HUES6 (cell line): ENCODE measurements at regions not wholly inside any gene's neighbourhood (a gene's known extent, or its start where the extent isn't known, plus 50 kb on each side); places are given as distances from the start of the nearest gene placed in this dataset.

Experiments used
- H3K27ac ChIP-seq: 2 replicates; pipeline ENCODE4 v1.7.0; 2013; ENCODE audit warnings: low read depth, mild to moderate bottlenecking, low read length, inconsistent platforms
- H3K27me3 ChIP-seq: 2 replicates; pipeline ENCODE4 v1.6.1; 2013; ENCODE audit warnings: low read length; ENCODE audit not compliant: control insufficient read depth, insufficient read depth
- H3K36me3 ChIP-seq: 2 replicates; pipeline ENCODE4 v1.6.1; 2013; ENCODE audit warnings: low read length; ENCODE audit not compliant: control insufficient read depth, insufficient read depth
- H3K4me1 ChIP-seq: 2 replicates; pipeline ENCODE4 v1.6.1; 2013; ENCODE audit warnings: low read length; ENCODE audit not compliant: control insufficient read depth, insufficient read depth
- H3K4me3 ChIP-seq: 2 replicates; pipeline ENCODE4 v1.5.1; 2013; ENCODE audit warnings: low read depth, low read length
- H3K9ac ChIP-seq: one replicate; pipeline ENCODE4 v1.6.1; 2013; ENCODE audit warnings: mild to moderate bottlenecking, low read length
- H3K9me3 ChIP-seq: 2 replicates; pipeline ENCODE4 v1.6.1; 2013; ENCODE audit warnings: low read depth, low read length; ENCODE audit not compliant: control insufficient read depth, insufficient read depth

DNA sequence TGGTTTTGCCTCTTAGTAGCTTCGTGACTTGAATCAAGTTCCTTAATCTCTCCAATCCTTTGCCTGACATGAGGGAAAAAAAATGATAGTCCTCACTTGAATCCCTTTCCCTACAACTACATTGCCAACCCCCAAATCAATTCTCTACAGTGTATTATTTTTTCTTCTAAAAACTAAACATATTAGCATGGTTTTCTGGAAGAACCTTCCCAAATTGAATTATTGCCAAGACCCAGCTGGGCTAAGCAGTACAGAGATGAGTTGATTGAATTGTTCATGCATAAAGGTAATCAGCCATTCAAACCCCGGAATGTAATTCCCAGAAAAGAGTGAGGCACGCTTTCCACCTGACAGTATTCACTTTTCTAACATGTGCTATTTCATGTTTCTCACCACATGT is 155.6 kb upstream of the AGR3 start:
- Histone ChIP-seq H3K4me1 (peaks cover 4% of the 10 kb centered on the region; the same call in 1 of the 2 replicates), H3K27me3 (no peaks in the 10 kb centered on the region), H3K9ac (no peak overlapping the region), H3K9me3 (no peaks in the 10 kb centered on the region), H3K36me3 (no peaks in the 10 kb centered on the region), H3K4me3 (no peak overlapping the region), H3K27ac (no peak overlapping the region)

DNA sequence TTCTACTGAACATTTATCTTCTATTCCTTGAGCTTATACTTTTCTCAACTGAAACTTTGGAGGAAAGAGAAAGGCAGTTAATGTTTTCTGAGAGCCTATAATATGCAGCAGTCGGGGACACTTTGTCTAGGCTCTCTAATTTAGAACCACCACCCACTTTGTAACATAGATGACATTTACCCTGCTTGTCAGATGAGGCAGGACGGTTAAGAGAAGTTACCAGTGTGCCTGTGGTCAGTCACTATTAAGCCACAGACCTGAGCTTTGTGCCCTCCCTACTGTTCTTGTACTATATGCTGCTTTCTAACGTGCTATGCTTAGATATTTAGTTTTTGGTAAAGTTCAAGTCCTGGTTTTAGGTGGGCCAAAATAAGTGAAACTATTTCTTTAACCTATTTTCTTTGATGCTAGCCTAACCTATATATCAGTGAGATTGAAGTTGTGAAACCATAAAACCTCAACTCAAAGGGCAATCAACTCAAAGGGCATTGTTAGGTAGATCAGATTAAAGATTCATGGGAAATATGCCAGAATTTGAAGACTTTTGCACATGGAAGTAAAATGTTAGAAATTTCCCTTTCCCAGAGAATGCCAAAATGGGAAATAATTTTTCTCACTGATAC is 156.5 kb upstream of the AGR3 start:
- H3K27ac ChIP-seq = no peak overlapping the region
- H3K4me1 ChIP-seq = peaks cover 4% of the 10 kb centered on the region; the same call in 1 of the 2 replicates
- no peaks in the 10 kb centered on the region for H3K9me3 ChIP-seq
- no peaks in the 10 kb centered on the region for H3K36me3 ChIP-seq
- no peaks in the 10 kb centered on the region for H3K27me3 ChIP-seq
- no peak overlapping the region for H3K4me3 ChIP-seq
- no peak overlapping the region for H3K9ac ChIP-seq

DNA sequence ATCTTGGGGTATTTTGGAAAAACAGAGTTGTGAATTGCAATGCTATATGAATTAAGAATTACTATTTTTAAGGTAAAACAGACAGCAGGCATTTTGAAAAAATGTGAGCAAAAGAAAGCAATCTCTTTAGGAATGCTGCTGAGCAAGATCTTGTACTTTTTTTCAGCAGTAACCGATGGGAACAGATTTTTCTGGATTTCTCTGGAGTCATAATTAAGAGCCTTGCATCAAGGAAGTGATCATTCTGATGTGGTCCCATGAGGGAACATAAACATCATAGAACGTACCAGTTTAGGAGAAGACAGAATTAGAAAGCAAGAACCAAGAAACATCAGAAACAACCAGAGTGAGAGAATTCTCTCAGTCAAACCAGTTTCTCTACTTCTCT is 157.0 kb upstream of the AGR3 start:
- H3K4me3 ChIP-seq = no peak overlapping the region
- no peak overlapping the region for H3K27ac ChIP-seq
- H3K9ac ChIP-seq = no peak overlapping the region
- peaks cover 4% of the 10 kb centered on the region; the same call in 1 of the 2 replicates for H3K4me1 ChIP-seq
- no peaks in the 10 kb centered on the region for H3K9me3 ChIP-seq
- H3K36me3 ChIP-seq = no peaks in the 10 kb centered on the region
- no peaks in the 10 kb centered on the region for H3K27me3 ChIP-seq

DNA sequence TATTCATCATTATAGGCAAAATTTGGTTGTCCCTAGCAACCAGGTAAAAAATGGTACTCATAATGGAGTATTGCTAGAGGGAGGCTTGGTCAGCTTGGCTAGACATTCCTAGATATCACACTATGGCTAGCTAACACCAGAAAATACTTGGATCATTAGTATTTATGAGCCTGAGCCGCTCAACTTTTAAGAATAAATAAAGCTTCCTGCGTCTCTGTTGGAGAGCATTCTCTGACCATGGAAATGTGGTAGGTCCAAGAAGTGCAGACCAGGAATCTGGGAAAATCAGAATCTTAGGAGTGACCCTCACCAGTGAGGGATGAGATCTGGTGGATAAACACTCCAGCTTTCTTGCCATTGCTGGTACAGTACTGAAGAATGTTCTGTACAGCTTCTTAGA is 157.6 kb upstream of the AGR3 start:
- H3K36me3 ChIP-seq = no peaks in the 10 kb centered on the region
- H3K4me3 ChIP-seq = no peak overlapping the region
- no peak overlapping the region for H3K9ac ChIP-seq
- no peaks in the 10 kb centered on the region for H3K27me3 ChIP-seq
- H3K4me1 ChIP-seq = peaks cover 4% of the 10 kb centered on the region; the same call in 1 of the 2 replicates
- H3K27ac ChIP-seq = no peak overlapping the region
- no peaks in the 10 kb centered on the region for H3K9me3 ChIP-seq

DNA sequence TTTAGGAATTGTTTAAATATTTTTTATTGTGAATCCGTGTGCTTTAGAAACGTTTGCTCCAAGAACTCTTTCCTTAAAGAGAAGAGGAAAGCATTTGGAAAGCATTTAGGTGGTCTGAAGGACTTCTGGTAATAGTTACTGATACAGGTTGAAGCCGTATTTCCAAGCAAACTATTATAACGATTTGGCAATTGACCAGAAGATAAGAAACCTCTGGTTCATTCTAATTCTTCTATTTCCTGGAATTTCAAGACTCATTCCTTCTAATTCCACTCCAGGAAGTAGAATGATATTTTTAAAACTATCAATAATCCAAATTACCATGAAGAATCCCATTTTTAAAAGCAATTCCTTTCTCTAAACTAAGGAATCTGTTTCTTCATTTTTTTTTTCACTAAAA is 158.9 kb upstream of the AGR3 start:
- no peaks in the 10 kb centered on the region for H3K27me3 ChIP-seq
- H3K4me1 ChIP-seq = peaks cover 4% of the 10 kb centered on the region; the same call in 1 of the 2 replicates
- no peak overlapping the region for H3K27ac ChIP-seq
- no peak overlapping the region for H3K9ac ChIP-seq
- H3K4me3 ChIP-seq = no peak overlapping the region
- H3K9me3 ChIP-seq = no peaks in the 10 kb centered on the region
- no peaks in the 10 kb centered on the region for H3K36me3 ChIP-seq

- no peak overlapping the region for H3K4me3 ChIP-seq
- H3K4me1 ChIP-seq = peaks cover 4% of the 10 kb centered on the region; the same call in 1 of the 2 replicates
- no peak overlapping the region for H3K27ac ChIP-seq
- H3K9me3 ChIP-seq = no peaks in the 10 kb centered on the region
- H3K27me3 ChIP-seq = no peaks in the 10 kb centered on the region
- no peaks in the 10 kb centered on the region for H3K36me3 ChIP-seq
- no peak overlapping the region for H3K9ac ChIP-seq
Measured at GRCh38 chr7:17041324-17041723, 159.5 kb upstream of the AGR3 start.

DNA sequence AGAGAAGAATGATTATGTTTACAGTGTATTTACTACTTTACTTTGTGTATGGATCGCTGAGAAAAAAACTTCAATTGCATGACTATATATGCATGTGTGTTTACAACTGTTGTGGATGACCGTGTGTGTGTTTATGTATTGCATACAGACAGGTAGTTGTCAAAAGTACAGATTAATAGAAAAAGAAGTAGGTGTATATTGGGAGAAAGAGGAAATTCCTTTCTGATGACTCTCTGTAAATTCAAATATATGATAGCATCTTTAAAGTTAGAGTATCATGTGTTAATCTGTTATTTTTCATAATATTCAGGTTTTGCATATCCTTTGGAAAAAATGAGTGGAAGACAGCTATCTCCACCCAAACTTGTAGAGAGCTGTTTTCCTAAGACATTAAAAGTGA is 160.4 kb upstream of the AGR3 start:
- no peaks in the 10 kb centered on the region for H3K36me3 ChIP-seq
- H3K4me3 ChIP-seq = no peak overlapping the region
- H3K9ac ChIP-seq = no peak overlapping the region
- no peaks in the 10 kb centered on the region for H3K9me3 ChIP-seq
- no peaks in the 10 kb centered on the region for H3K27me3 ChIP-seq
- no peak overlapping the region for H3K27ac ChIP-seq
- peaks cover 4% of the 10 kb centered on the region; the same call in 1 of the 2 replicates for H3K4me1 ChIP-seq

DNA sequence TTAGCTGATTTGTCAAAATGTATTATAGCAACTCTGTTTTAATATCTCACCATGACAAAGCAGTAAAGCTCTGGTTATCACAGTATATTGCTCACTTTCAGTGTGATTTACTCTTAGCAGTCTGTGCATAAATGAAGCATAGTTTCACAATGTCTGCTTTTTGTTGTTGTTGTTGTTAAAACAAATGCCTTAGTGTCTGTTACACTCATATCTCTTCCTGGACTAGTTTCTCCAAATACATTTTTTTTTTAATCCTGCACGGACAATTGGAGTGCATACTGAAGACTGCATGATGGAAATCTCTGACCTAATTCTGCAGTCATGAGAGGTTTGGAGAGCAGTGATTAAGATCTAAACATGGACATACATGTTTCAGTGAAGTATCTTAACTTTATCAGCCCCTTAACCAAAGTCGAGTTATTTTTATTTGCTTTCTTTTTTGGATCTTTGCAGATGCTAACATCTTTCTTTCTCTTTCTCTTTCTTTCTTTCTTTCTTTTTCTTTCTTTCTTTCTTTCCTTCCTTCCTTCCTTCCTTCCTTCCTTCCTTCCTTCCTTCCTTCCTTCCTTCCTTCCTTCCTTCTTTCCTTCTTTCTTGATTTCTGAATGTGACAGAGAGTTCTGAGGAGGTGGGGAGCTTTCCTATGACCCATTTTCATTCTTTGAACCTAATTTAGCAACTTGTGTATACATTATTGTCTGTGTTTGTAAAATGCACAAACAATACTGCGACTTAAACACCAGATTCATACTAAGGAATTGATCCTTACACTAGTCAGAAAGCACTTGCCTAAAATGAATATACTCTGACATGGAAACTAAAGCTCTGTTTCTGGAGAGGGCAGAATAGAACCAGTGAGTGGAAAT is 161.5 kb upstream of the AGR3 start:
- Histone ChIP-seq H3K4me3 (no peak overlapping the region), H3K4me1 (peaks cover 4% of the 10 kb centered on the region; the same call in 1 of the 2 replicates), H3K9me3 (no peaks in the 10 kb centered on the region), H3K27me3 (no peaks in the 10 kb centered on the region), H3K36me3 (no peaks in the 10 kb centered on the region), H3K9ac (no peak overlapping the region), H3K27ac (no peak overlapping the region)

GRCh38 chr7:17044396-17044795 is 162.6 kb upstream of the AGR3 start:
- H3K4me3 ChIP-seq = no peak overlapping the region
- no peaks in the 10 kb centered on the region for H3K9me3 ChIP-seq

GRCh38 chr7:17044861-17045260 is 163.1 kb upstream of the AGR3 start:
- Histone ChIP-seq H3K4me3 (no peak overlapping the region), H3K27me3 (no peaks in the 10 kb centered on the region), H3K9ac (no peak overlapping the region), H3K27ac (no peak overlapping the region), H3K9me3 (no peaks in the 10 kb centered on the region), H3K4me1 (peaks cover 4% of the 10 kb centered on the region; the same call in 1 of the 2 replicates), H3K36me3 (no peaks in the 10 kb centered on the region)

More at GRCh38 chr7:17044396-17044795, 162.6 kb upstream of the AGR3 start:
- Histone ChIP-seq H3K27me3 (no peaks in the 10 kb centered on the region), H3K36me3 (no peaks in the 10 kb centered on the region), H3K4me1 (peaks cover 4% of the 10 kb centered on the region; the same call in 1 of the 2 replicates), H3K27ac (no peak overlapping the region), H3K9ac (no peak overlapping the region)

GRCh38 chr7:17046259-17046658 is 164.5 kb upstream of the AGR3 start:
- Histone ChIP-seq H3K27ac (no peak overlapping the region), H3K4me3 (no peak overlapping the region), H3K9ac (no peak overlapping the region), H3K27me3 (no peaks in the 10 kb centered on the region), H3K9me3 (no peaks in the 10 kb centered on the region), H3K4me1 (peaks cover 3% of the 10 kb centered on the region; the same call in 1 of the 2 replicates), H3K36me3 (no peaks in the 10 kb centered on the region)
